IMR-90 (cell line): ENCODE measurements at regions not wholly inside any gene's neighbourhood (a gene's known extent, or its start where the extent isn't known, plus 50 kb on each side); places are given as distances from the start of the nearest gene placed in this dataset.
A peak's percentile ranks its signal among the peaks of the same experiment; 100 is the strongest.

Experiments used
- ATAC-seq: fragments of 200-7000 bp; cut with Tn5 transposase; 2 replicates; pipeline ENCODE4 v1.9.1; 2020; ENCODE audit warnings: low read depth, mild to moderate bottlenecking, moderate library complexity
- BruUV-seq: library from RNA; stranded (reverse); fragments of 400-500 nt; replicated peaks from 2 replicates; lab custom pipeline; 2021; lab: Mats Ljungman, UMichigan
- CTCF ChIA-PET: fragments of 300-600 bp; formaldehyde crosslinking; extraction: SDS; loops from one replicate; lab custom pipeline; 2021; ENCODE audit warnings: antibody characterized with exemption; lab: Yijun Ruan, JAX
- POLR2A ChIA-PET: fragments of 300-600 bp; sonication (Branson Sonifier 250); formaldehyde crosslinking; loops from one replicate; lab custom pipeline; 2022; ENCODE audit warnings: antibody characterized with exemption; ENCODE audit not compliant: unreplicated experiment; lab: Charles Lee
- DNase-seq: peaks from one replicate; pipeline ENCODE4 v3.0.0; 2013
- H2AFZ ChIP-seq: replicated peaks from 2 replicates; pipeline ENCODE3; 2013; ENCODE audit warnings: low read length, mild to moderate bottlenecking; ENCODE audit not compliant: poor library complexity
- H2AK5ac ChIP-seq: 2 replicates; pipeline ENCODE4 v1.6.1; 2013; ENCODE audit warnings: low read depth, low read length, inconsistent platforms
- H2AK9ac ChIP-seq: replicated peaks from 2 replicates; pipeline ENCODE3; 2013; ENCODE audit warnings: mild to moderate bottlenecking, low read depth, low read length, moderate library complexity; ENCODE audit not compliant: poor library complexity
- H2BK120ac ChIP-seq: 2 replicates; pipeline ENCODE4 v1.6.1; 2013; ENCODE audit warnings: low read depth, low read length, inconsistent platforms
- H2BK15ac ChIP-seq: 3 replicates; pipeline ENCODE4 v1.6.1; 2013; ENCODE audit warnings: low read depth, low read length, inconsistent platforms
- H2BK20ac ChIP-seq: 2 replicates; pipeline ENCODE4 v1.6.1; 2013; ENCODE audit warnings: low read depth, mild to moderate bottlenecking, inconsistent platforms, low read length, moderate library complexity
- H2BK5ac ChIP-seq: 2 replicates; pipeline ENCODE4 v1.6.1; 2013; ENCODE audit warnings: mild to moderate bottlenecking, low read depth, low read length, inconsistent platforms; ENCODE audit not compliant: poor library complexity, severe bottlenecking
- H3K14ac ChIP-seq: replicated peaks from 2 replicates; pipeline ENCODE4 v1.6.1; 2013; ENCODE audit warnings: low read depth, low read length, inconsistent platforms
- H3K18ac ChIP-seq: 2 replicates; pipeline ENCODE4 v1.6.1; 2013; ENCODE audit warnings: low read depth, low read length, control low read depth
- H3K23ac ChIP-seq: 2 replicates; pipeline ENCODE4 v1.6.1; 2013; ENCODE audit warnings: low read depth, low read length, inconsistent platforms
- H3K27ac ChIP-seq: 2 replicates; pipeline ENCODE4 v1.5.1; 2013; ENCODE audit warnings: mild to moderate bottlenecking, control low read depth, low read length; ENCODE audit not compliant: insufficient read depth
- H3K27me3 ChIP-seq: 2 replicates; pipeline ENCODE4 v1.6.1; 2013; ENCODE audit warnings: low read length; ENCODE audit not compliant: control insufficient read depth, insufficient read depth
- H3K36me3 ChIP-seq: 2 replicates; pipeline ENCODE4 v1.6.1; 2013; ENCODE audit warnings: low read length, mixed read lengths; ENCODE audit not compliant: control insufficient read depth, insufficient read depth
- H3K4ac ChIP-seq: 2 replicates; pipeline ENCODE4 v1.6.1; 2013; ENCODE audit warnings: low read depth, low read length, inconsistent platforms
- H3K4me1 ChIP-seq: 2 replicates; pipeline ENCODE4 v1.6.1; 2013; ENCODE audit warnings: low read length, mixed read lengths; ENCODE audit not compliant: control insufficient read depth, insufficient read depth
- H3K4me2 ChIP-seq: 2 replicates; pipeline ENCODE4 v1.6.1; 2013; ENCODE audit warnings: low read depth, mild to moderate bottlenecking, control low read depth, low read length, moderate library complexity
- H3K4me3 ChIP-seq: 2 replicates; pipeline ENCODE4 v1.5.1; 2013; ENCODE audit warnings: low read depth, mild to moderate bottlenecking, control low read depth, low read length, moderate library complexity; ENCODE audit not compliant: insufficient read depth
- H3K56ac ChIP-seq: 2 replicates; pipeline ENCODE4 v1.6.1; 2013; ENCODE audit warnings: low read length, inconsistent platforms; ENCODE audit not compliant: insufficient read depth; ENCODE audit errors: extremely low read depth
- H3K79me1 ChIP-seq, 2 experiments: 2 replicates each; pipeline ENCODE4 v1.6.1; 2013; ENCODE audit warnings: low read length in 2 of 2, inconsistent platforms in 1 of 2, low read depth in 1 of 2
- H3K9ac ChIP-seq: 2 replicates; pipeline ENCODE4 v1.6.1; 2013; ENCODE audit warnings: low read depth, low read length, control low read depth
- H3K9me1 ChIP-seq: 2 replicates; pipeline ENCODE4 v1.6.1; 2013; ENCODE audit warnings: low read length, inconsistent platforms; ENCODE audit not compliant: insufficient read depth
- H3K9me3 ChIP-seq: 2 replicates; pipeline ENCODE4 v1.6.1; 2013; ENCODE audit warnings: low read length; ENCODE audit not compliant: control insufficient read depth, insufficient read depth
- H4K20me1 ChIP-seq: 2 replicates; pipeline ENCODE4 v1.6.1; 2013; ENCODE audit warnings: low read length, inconsistent platforms; ENCODE audit not compliant: insufficient read depth
- H4K5ac ChIP-seq: 2 replicates; pipeline ENCODE4 v1.6.1; 2013; ENCODE audit warnings: mild to moderate bottlenecking, low read depth, low read length, control low read depth
- H4K8ac ChIP-seq, 2 experiments: 2 replicates each; pipeline ENCODE4 v1.6.1; 2013; ENCODE audit warnings: low read depth in 2 of 2, low read length in 2 of 2, control low read depth in 1 of 2, inconsistent platforms in 1 of 2
- H4K91ac ChIP-seq: 2 replicates; pipeline ENCODE4 v1.6.1; 2013; ENCODE audit warnings: low read depth, low read length, inconsistent platforms; ENCODE audit not compliant: insufficient read depth
- FOS ChIP-seq: fragments of 150-350 bp; IDR thresholded peaks from 2 replicates; pipeline ENCODE4 v1.6.1; 2016; ENCODE audit warnings: low read depth, low read length
- NFE2L2 ChIP-seq: fragments of 150-350 bp; IDR thresholded peaks from 2 replicates; pipeline ENCODE4 v1.6.1; 2016; ENCODE audit warnings: low read depth, mild to moderate bottlenecking, low read length
- POLR2A ChIP-seq: IDR thresholded peaks from 2 replicates; pipeline ENCODE4 v1.6.1; 2012; ENCODE audit warnings: mild to moderate bottlenecking, low read depth, low read length
- RAD21 ChIP-seq: IDR thresholded peaks from 2 replicates; pipeline ENCODE4 v1.6.1; 2012; ENCODE audit warnings: low read length, improper control_type of control experiment
- RFX5 ChIP-seq: IDR thresholded peaks from 2 replicates; pipeline ENCODE4 v1.8.0; 2012; ENCODE audit warnings: low read depth, mild to moderate bottlenecking, low read length, moderate library complexity
- WGBS, 2 experiments: methylation state at CpG; one replicate each; pipeline versions ENCODE4 v1.1.5 to v1.1.7; 2013; ENCODE audit warnings: missing lambda C conversion rate in 2 of 2; ENCODE audit not compliant: insufficient read length in 1 of 2; ENCODE audit errors: extremely low coverage in 2 of 2; 5-methylcytosine and 5-hydroxymethylcytosine counted together
- dilution Hi-C: fragments of 300-500 bp; cut with HindIII; formaldehyde crosslinking; loops from one replicate; pipeline ENCODE4 v1.14.3; 2018; ENCODE audit warnings: low sequenced_read_pairs; ENCODE audit not compliant: unreplicated experiment
- in situ Hi-C: fragments of 300-500 bp; cut with MboI; formaldehyde crosslinking; loops from 3 replicates; pipeline ENCODE4 v1.14.3; 2019; ENCODE audit warnings: low sequenced_read_pairs, inconsistent platforms, mixed read lengths
- intact Hi-C: fragments of 100-400 bp; cut with micrococcal nuclease; formaldehyde crosslinking; loops from 2 replicates; pipeline ENCODE4 v1.10.0; 2022

DNA sequence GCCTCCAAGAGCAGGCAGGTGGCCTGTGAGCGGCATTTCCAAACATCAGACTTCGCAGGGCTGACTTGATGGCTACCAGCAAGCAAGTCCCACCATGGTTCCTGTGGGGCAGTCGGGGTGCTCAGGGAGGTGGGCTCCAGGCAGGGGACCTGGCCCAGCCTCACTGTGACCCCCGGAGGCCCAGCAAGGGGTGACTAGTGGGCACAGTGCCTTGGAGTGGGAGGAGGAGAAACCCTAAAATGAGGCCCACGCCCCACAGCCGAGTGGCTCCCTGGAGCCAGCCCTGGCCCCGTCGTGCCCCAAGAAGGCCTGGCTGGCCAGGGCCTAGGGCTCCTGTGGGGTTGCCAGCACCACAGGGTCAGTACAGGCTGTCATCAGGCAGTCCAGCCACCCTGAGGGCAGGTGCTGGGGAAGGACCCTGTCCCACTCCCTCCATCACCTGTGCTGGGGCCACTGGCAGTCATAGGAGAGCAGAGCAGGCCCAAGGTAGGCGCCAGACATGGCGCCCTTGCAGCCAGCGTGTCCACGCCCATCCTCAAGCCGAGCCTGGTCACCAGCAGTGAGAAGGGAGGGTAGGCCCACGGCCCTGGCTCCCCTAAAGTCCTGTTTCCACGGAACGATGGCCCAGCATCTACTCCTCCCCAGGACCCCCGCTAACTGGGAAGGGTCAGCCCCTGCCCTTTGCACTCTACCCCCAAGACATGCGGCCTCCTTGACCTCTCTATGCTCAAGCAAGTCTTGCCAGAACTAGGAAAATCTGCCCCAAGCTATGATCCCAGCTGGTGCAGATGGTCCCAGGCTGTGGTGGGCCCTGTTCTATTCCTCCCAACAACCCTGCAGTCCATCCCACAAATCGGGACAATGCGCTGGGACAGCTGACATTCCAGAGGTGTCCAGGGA lies 144.2 kb upstream of the C14orf180 start:
- no peaks in the 10 kb centered on the region for H4K20me1 ChIP-seq
- no peak overlapping the region for H3K27ac ChIP-seq
- H2BK5ac ChIP-seq = no peak overlapping the region
- no peaks in the 10 kb centered on the region for H3K27me3 ChIP-seq
- H2AK9ac ChIP-seq = peak overlapping the region; percentile 42
- in situ Hi-C loops (no loop called here), dilution Hi-C loops (no loop called here), intact Hi-C loops (no loop called here)
- no CpG with 5 or more reads among the region's 20 CpGs for WGBS, 2 experiments
- no peak overlapping the region for H3K9ac ChIP-seq
- no peak overlapping the region for H3K18ac ChIP-seq
- no peak overlapping the region for H2AK5ac ChIP-seq
- peaks cover 33% of the 10 kb centered on the region for H3K9me3 ChIP-seq
- H2BK20ac ChIP-seq = no peak overlapping the region
- ATAC-seq (no peak), DNase-seq (no peak)
- H4K8ac ChIP-seq = no peak overlapping the region
- no peaks in the 10 kb centered on the region for H3K4me1 ChIP-seq
- no peak overlapping the region for H4K5ac ChIP-seq
- no peak overlapping the region for H2BK15ac ChIP-seq
- no peak overlapping the region for H2BK120ac ChIP-seq
- POLR2A ChIA-PET = no interaction called here
- no peak overlapping the region for H3K4me3 ChIP-seq
- H3K4ac ChIP-seq = no peak overlapping the region
- H4K91ac ChIP-seq = no peak overlapping the region
- BruUV-seq = no TSS peak
- no peak overlapping the region for H3K23ac ChIP-seq
- no peaks in the 10 kb centered on the region for H3K36me3 ChIP-seq
- CTCF ChIA-PET = no interaction called here
- no peaks in the 10 kb centered on the region for H3K9me1 ChIP-seq
- no peak overlapping the region for H3K56ac ChIP-seq
- no peaks in the 10 kb centered on the region for H3K79me1 ChIP-seq
- peak overlapping the region; percentile 21 for H2AFZ ChIP-seq
- no peak overlapping the region for H3K4me2 ChIP-seq
- no peak overlapping the region for H3K14ac ChIP-seq
- TF ChIP-seq FOS (no peak), POLR2A (no peak), RAD21 (no peak), NFE2L2 (no peak), RFX5 (no peak)
